Prostate gland (tissue), 2 donors: ENCODE measurements at regions not wholly inside any gene's neighbourhood (a gene's known extent, or its start where the extent isn't known, plus 50 kb on each side); places are given as distances from the start of the nearest gene placed in this dataset.

Experiments used
- CTCF ChIP-seq, 4 experiments: fragments of 200-600 bp in 2 of 4; fragments of 450-650 bp in 2 of 4; sonication (generic) in 2 of 4; IDR thresholded peaks; 1 replicate in 3 of 4; 2 replicates in 1 of 4; pipeline ENCODE4 v1.5.1; 2016 to 2019; ENCODE audit warnings: antibody characterized with exemption in 4 of 4, mild to moderate bottlenecking in 2 of 4, moderate library complexity in 2 of 4
- POLR2A ChIP-seq: fragments of 450-650 bp; IDR thresholded peaks from one replicate; pipeline ENCODE4 v1.6.1; 2016; ENCODE audit warnings: antibody characterized with exemption, mild to moderate bottlenecking

GRCh38 chr13:97140131-97140530 is 82.0 kb upstream of the MBNL2 start:
- TF ChIP-seq POLR2A (no peak), CTCF (IDR thresholded peaks at IDR 0.05) (no peak)
